Vagina (tissue), 2 donors: ENCODE measurements at regions not wholly inside any gene's neighbourhood (a gene's known extent, or its start where the extent isn't known, plus 50 kb on each side); places are given as distances from the start of the nearest gene placed in this dataset.

Experiments
- DNase-seq, 2 donors: peaks; one replicate each; pipeline ENCODE4 v3.0.0-alpha.2; 2017; ENCODE audit errors: extremely low spot score in 2 of 2
- H3K27ac ChIP-seq: fragments of 200-600 bp; sonication (generic); one replicate; pipeline ENCODE4 v1.5.1; 2019
- H3K27me3 ChIP-seq: fragments of 200-600 bp; sonication (generic); one replicate; pipeline ENCODE4 v1.5.1; 2019
- H3K36me3 ChIP-seq, 2 donors: fragments of 200-600 bp; sonication (generic); one replicate each; pipeline ENCODE4 v1.5.1; 2017 to 2019
- H3K4me1 ChIP-seq: fragments of 200-600 bp; sonication (generic); one replicate; pipeline ENCODE4 v1.5.1; 2019
- H3K4me3 ChIP-seq, 2 donors: fragments of 200-600 bp; sonication (generic); 1 replicate in 1 of 2; 2 replicates in 1 of 2; pipeline ENCODE4 v1.5.1; 2016 to 2019
- H3K9me3 ChIP-seq: fragments of 200-600 bp; sonication (generic); one replicate; pipeline ENCODE4 v1.5.1; 2019
- POLR2A ChIP-seq, 2 donors: fragments of 450-650 bp; IDR thresholded peaks; one replicate each; pipeline ENCODE4 v1.6.1; 2017; ENCODE audit warnings: antibody characterized with exemption in 2 of 2, mild to moderate bottlenecking in 2 of 2, moderate library complexity in 2 of 2
- POLR2AphosphoS5 ChIP-seq, 2 donors: sonication (generic); formaldehyde crosslinking; IDR thresholded peaks; one replicate each; pipeline ENCODE4 v1.9.0; 2017; ENCODE audit warnings: antibody characterized with exemption in 2 of 2, mild to moderate bottlenecking in 2 of 2, low read depth in 1 of 2; ENCODE audit not compliant: insufficient read depth in 1 of 2
- intact Hi-C: fragments of 100-400 bp; cut with DNase I; formaldehyde crosslinking; loops from one replicate; pipeline ENCODE4 v1.15.1; 2023
- TF ChIP-seq, protein P1 (sequence below), 3 experiments: fragments of 450-650 bp in 2 of 3; fragments of 200-600 bp in 1 of 3; sonication (generic) in 1 of 3; IDR thresholded peaks; one replicate each; pipeline ENCODE4 v1.5.1; 2017 to 2019; ENCODE audit warnings: antibody characterized with exemption in 3 of 3, mild to moderate bottlenecking in 2 of 3, moderate library complexity in 2 of 3

DNA sequence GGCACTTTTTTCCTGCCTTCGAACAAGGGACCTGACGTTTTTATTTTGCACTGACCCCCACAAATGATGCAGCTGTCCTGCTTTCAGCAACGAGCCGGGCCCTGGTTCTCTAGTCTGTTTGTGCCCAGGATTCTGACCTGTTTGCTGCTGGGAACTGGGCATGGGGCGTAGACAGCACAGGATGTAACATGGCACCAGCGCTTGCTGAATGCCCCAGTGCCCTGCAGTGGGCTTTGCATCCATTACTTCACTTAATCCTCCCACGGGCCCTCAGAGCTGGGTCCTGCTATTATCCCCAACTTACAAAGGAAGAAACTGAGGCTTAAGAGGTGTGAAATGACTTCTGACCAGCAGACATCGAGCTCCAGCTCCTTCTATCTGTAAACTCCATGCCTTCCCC, 80.4 kb upstream of the PMEPA1 start:
- no peak for DNase-seq
- Histone ChIP-seq H3K4me3 (no peak overlapping the region), H3K9me3 (no peaks in the 10 kb centered on the region), H3K4me1 (no peaks in the 10 kb centered on the region), H3K27ac (no peak overlapping the region), H3K36me3 (no peaks in the 10 kb centered on the region), H3K27me3 (no peaks in the 10 kb centered on the region)
- TF ChIP-seq POLR2AphosphoS5 (IDR thresholded peaks at IDR 0.05; ENCODE audit: insufficient read depth in 1 of 2, low read depth in 1 of 2), result no peak
- TF ChIP-seq, protein P1, sequence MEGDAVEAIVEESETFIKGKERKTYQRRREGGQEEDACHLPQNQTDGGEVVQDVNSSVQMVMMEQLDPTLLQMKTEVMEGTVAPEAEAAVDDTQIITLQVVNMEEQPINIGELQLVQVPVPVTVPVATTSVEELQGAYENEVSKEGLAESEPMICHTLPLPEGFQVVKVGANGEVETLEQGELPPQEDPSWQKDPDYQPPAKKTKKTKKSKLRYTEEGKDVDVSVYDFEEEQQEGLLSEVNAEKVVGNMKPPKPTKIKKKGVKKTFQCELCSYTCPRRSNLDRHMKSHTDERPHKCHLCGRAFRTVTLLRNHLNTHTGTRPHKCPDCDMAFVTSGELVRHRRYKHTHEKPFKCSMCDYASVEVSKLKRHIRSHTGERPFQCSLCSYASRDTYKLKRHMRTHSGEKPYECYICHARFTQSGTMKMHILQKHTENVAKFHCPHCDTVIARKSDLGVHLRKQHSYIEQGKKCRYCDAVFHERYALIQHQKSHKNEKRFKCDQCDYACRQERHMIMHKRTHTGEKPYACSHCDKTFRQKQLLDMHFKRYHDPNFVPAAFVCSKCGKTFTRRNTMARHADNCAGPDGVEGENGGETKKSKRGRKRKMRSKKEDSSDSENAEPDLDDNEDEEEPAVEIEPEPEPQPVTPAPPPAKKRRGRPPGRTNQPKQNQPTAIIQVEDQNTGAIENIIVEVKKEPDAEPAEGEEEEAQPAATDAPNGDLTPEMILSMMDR (IDR thresholded peaks at IDR 0.05), result no peak
- no peak for TF ChIP-seq POLR2A (IDR thresholded peaks at IDR 0.05)
- intact Hi-C loops, result no loop called here

DNA sequence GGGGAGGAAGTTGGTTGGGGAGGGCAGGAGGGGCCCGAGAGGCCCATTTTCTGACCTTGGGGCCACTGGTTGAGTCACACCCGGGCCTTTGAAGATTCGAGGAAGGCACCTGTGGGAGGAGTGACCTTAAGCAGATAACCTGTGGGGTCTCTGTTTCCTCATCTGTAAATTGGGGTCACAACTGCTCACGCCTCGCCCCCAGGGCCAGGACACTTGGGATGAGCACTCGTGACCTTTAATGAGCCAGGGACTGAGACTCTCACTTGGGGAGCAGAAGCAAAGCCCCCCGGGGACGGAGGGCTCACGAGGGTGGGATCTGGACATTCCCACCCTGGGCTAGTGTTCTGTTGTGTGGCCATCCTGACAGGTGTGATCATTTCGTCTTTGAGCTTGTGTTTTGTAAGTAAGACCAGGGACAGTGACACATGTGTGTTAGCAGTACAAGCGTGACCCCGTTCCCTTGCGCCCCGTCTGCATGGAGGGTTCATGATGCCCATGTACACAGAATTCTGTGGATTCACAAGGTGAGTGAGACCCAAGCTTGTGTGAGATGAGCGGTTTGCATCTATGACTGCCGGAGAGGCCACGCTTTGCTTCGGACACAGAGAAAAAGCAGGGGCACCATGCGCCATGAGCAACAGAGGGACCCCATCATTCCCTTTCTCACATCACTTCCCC, 79.3 kb upstream of the PMEPA1 start:
- no peak for DNase-seq
- H3K4me3 ChIP-seq, result no peak overlapping the region
- intact Hi-C loops, result loop anchor here (5.0 kb wide), 1 partner anchor 737 kb away; no protein-coding TSS in a partner anchor

DNA sequence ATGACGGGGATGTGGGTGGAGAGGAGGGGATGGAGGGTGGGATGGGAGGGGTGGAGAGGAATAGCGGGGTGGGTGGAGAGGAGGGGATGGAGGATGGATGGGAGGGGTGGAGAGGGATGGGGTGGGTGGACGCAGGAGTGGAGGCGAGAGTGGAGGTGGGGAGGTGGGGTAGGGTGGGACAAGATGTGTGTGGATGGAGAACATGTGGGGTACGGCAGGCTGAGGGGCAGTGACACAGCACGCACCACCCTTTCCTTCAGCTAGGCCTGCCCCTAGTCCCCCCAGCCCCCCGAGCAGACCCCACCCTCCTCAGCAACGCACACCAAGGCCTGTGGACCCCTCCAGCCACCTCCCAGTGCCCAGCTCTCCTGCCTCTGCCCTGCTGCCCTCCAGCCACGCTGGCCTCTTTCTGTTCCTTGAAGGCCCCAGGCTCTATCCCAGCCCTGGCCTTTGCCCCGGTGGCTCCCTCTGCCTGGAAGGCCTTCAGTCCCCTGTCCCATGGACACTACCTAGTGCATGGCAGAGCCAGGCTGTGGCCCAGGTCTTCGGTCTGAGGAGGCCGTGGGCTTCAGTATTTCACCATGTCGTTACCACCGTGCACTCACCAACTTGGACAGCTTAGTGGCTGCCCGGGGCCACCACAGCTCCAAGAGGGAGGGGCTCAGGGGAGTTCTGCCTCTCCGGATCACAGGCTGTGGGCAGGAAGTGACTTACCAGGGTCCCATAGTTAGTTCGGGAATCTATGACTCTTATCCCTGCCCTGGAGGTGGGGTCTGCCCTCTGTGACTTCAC, 78.4 kb upstream of the PMEPA1 start:
- intact Hi-C loops, result loop anchor here (5.0 kb wide), 1 partner anchor 736 kb away; no protein-coding TSS in a partner anchor

More for the DNA sequence above, 79.3 kb upstream of the PMEPA1 start:
- Histone ChIP-seq H3K27ac (no peak overlapping the region), H3K4me1 (no peaks in the 10 kb centered on the region), H3K27me3 (no peaks in the 10 kb centered on the region), H3K9me3 (no peaks in the 10 kb centered on the region), H3K36me3 (no peaks in the 10 kb centered on the region)
- TF ChIP-seq POLR2A (IDR thresholded peaks at IDR 0.05) (no peak), POLR2AphosphoS5 (IDR thresholded peaks at IDR 0.05; ENCODE audit: insufficient read depth in 1 of 2, low read depth in 1 of 2) (no peak)
- TF ChIP-seq, protein P1 (IDR thresholded peaks at IDR 0.05), result no peak

DNA sequence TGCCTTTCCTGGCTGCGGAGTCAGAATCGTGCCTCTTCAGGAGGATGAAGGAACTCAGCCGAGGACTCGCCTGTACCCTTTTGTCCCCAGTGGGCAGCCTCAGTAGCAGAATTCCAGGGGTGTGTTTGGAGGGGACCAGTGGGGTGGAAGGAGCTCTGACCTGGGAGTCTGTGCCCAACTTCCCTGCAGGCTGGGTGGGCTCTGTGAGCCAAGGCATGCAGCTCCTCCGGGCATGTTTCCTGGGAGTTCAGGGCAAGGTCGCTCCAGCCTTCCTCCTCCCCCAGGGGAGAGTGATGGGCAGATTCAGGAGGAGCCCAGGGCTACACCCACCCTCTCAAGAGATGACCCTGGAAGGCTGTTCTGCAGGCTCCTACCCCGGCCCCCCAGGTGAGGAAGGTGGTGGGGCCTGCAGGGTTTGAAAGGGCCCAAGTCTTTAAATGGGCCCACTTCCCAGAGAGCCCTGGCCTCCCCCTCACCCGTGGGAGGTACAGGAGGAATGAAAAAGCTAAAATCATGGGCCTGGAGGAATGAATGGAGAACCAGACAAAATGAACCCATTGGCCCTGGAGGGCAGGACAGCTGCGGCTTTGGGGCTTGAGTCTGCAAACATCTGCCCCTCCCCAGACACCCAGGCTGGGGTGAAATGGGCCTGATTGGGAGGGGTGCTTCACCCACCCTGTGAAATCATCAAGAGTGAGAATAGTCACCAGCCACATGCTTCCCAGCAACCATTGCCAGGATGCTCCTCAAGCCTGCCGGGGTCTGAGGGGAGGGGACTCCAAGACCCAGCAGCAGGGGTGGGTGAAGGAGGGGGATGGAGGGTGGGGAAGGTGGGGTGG, 77.6 kb upstream of the PMEPA1 start:
- Histone ChIP-seq H3K27me3 (no peaks in the 10 kb centered on the region), H3K4me3 (no peak overlapping the region), H3K4me1 (no peaks in the 10 kb centered on the region), H3K36me3 (no peaks in the 10 kb centered on the region), H3K9me3 (no peaks in the 10 kb centered on the region), H3K27ac (no peak overlapping the region)
- no peak for DNase-seq
- no peak for TF ChIP-seq POLR2AphosphoS5 (IDR thresholded peaks at IDR 0.05; ENCODE audit: insufficient read depth in 1 of 2, low read depth in 1 of 2)
- TF ChIP-seq, protein P1 (IDR thresholded peaks at IDR 0.05), result no peak
- TF ChIP-seq POLR2A (IDR thresholded peaks at IDR 0.05), result no peak
- intact Hi-C loops, result loop anchor here (5.0 kb wide), 1 partner anchor 735 kb away; no protein-coding TSS in a partner anchor

More for the DNA sequence above, 78.4 kb upstream of the PMEPA1 start:
- H3K27me3 ChIP-seq, result no peaks in the 10 kb centered on the region
- no peak overlapping the region for H3K27ac ChIP-seq
- no peaks in the 10 kb centered on the region for H3K9me3 ChIP-seq
- TF ChIP-seq POLR2A (IDR thresholded peaks at IDR 0.05) (no peak), POLR2AphosphoS5 (IDR thresholded peaks at IDR 0.05; ENCODE audit: insufficient read depth in 1 of 2, low read depth in 1 of 2) (no peak)
- TF ChIP-seq, protein P1 (IDR thresholded peaks at IDR 0.05), result no peak
- no peaks in the 10 kb centered on the region for H3K36me3 ChIP-seq
- no peaks in the 10 kb centered on the region for H3K4me1 ChIP-seq
- no peak for DNase-seq
- no peak overlapping the region for H3K4me3 ChIP-seq
